ENCODE measurements at regions not wholly inside any gene's neighbourhood (a gene's known extent, or its start where the extent isn't known, plus 50 kb on each side); places are given as distances from the start of the nearest gene placed in this dataset.

DNA sequence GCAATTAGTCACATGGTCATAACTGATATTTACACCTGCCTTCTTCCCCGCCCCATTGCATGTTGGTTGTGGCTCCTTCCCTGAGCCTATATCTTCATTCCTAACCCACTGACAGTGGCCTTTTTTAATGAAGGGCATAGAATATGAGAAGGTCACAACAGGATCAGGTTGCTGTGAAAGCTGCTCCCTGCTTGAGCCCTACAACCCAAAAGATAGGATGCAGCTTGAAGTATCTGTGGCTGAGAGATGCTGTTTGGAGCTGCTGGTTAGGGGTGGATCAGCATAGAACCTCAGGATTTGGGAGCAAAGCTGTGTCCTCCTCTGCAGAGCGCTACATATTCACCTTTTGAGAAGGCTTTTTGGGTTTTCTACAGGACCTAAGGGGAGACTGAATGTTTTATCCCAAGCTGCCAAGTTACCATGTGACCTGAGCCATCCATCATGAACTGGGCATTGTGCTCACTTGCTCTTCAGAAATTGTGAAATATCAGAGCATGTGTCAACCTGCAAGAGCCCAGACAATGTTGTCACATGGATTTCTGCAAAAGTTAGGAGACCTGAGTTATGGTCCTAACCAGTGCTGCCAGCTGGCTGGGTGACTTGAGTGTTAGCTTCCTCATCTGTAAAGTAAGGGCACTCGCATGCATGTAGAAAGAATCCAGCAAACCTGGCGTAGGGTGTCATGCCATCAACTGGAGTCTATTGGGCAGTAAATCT, 49.8 kb upstream of the ARL8B start:
- TF ChIP-seq, protein P1, sequence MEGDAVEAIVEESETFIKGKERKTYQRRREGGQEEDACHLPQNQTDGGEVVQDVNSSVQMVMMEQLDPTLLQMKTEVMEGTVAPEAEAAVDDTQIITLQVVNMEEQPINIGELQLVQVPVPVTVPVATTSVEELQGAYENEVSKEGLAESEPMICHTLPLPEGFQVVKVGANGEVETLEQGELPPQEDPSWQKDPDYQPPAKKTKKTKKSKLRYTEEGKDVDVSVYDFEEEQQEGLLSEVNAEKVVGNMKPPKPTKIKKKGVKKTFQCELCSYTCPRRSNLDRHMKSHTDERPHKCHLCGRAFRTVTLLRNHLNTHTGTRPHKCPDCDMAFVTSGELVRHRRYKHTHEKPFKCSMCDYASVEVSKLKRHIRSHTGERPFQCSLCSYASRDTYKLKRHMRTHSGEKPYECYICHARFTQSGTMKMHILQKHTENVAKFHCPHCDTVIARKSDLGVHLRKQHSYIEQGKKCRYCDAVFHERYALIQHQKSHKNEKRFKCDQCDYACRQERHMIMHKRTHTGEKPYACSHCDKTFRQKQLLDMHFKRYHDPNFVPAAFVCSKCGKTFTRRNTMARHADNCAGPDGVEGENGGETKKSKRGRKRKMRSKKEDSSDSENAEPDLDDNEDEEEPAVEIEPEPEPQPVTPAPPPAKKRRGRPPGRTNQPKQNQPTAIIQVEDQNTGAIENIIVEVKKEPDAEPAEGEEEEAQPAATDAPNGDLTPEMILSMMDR (IDR thresholded peaks at IDR 0.05) = no peak
- TF ChIP-seq POLR2A (IDR thresholded peaks at IDR 0.05) = no peak
